A549 (cell line): ENCODE measurements at regions not wholly inside any gene's neighbourhood (a gene's known extent, or its start where the extent isn't known, plus 50 kb on each side); places are given as distances from the start of the nearest gene placed in this dataset.

Experiments
- ATAC-seq, 2 experiments: fragments of 200-7000 bp in 1 of 2; fragments of >200 bp in 1 of 2; cut with Nextera tagmentation in 1 of 2; cut with Tn5 transposase in 1 of 2; 3 replicates each; pipeline versions ENCODE4 v1.8.0 to v1.9.1; 2018 to 2020; ENCODE audit warnings: mild to moderate bottlenecking in 1 of 2, moderate library complexity in 1 of 2
- CTCF ChIA-PET: fragments of 300-600 bp; sonication (Branson Sonifier 250); formaldehyde crosslinking; extraction: SDS; loops from one replicate; lab custom pipeline; 2021; ENCODE audit warnings: antibody characterized with exemption, inconsistent platforms; lab: Yijun Ruan, JAX
- POLR2A ChIA-PET: fragments of 350-600 bp; formaldehyde crosslinking; extraction: SDS; loops from one replicate; lab custom pipeline; 2021; ENCODE audit warnings: antibody characterized with exemption, inconsistent platforms; lab: Yijun Ruan, JAX
- DNase-seq, 2 experiments: peaks; one replicate each; pipeline versions ENCODE4 v3.0.0 to v3.0.0-alpha.2; 2011 to 2016; ENCODE audit warnings: low read depth in 1 of 2, low spot score in 1 of 2
- FAIRE-seq: peaks from 2 replicates; lab custom pipeline; 2011; peaks lifted over from hg19 to GRCh38; lab: Jason Lieb, UNC
- H3K27ac ChIP-seq, 2 experiments: fragments of >200 bp; sonication (Bioruptor Twin); formaldehyde crosslinking; 3 replicates each; pipeline ENCODE4 v1.5.1; 2016 to 2017
- H3K4me1 ChIP-seq: fragments of >200 bp; sonication (Bioruptor Twin); formaldehyde crosslinking; 3 replicates; pipeline ENCODE4 v1.6.1; 2016
- H3K4me2 ChIP-seq: fragments of >200 bp; sonication (Bioruptor Twin); formaldehyde crosslinking; 3 replicates; pipeline ENCODE4 v1.6.1; 2016
- H3K4me3 ChIP-seq: fragments of >200 bp; sonication (Bioruptor Twin); formaldehyde crosslinking; 3 replicates; pipeline ENCODE4 v1.5.1; 2016
- H3K9me3 ChIP-seq: fragments of >200 bp; sonication (Bioruptor Twin); formaldehyde crosslinking; 3 replicates; pipeline ENCODE4 v1.6.1; 2016
- ATOH8 ChIP-seq: fragments of 250-450 bp; sonication (Bioruptor Pico); IDR thresholded peaks from 2 replicates; pipeline ENCODE4 v1.5.0; 2020; ENCODE audit warnings: low read depth, mild to moderate bottlenecking, moderate library complexity
- BCL3 ChIP-seq: fragments of >200 bp; sonication (Bioruptor Twin); formaldehyde crosslinking; IDR thresholded peaks from 3 replicates; pipeline ENCODE4 v1.6.1; 2016
- CBX8 ChIP-seq: fragments of 200-600 bp; sonication (generic); IDR thresholded peaks from 2 replicates; pipeline ENCODE4 v1.6.1; 2016
- CHD4 ChIP-seq: fragments of 200-600 bp; sonication (generic); IDR thresholded peaks from 2 replicates; pipeline ENCODE4 v1.6.1; 2016; ENCODE audit warnings: antibody characterized with exemption, mild to moderate bottlenecking, borderline replicate concordance
- EP300 ChIP-seq, 2 experiments: fragments of >200 bp; sonication (Bioruptor Twin); formaldehyde crosslinking; IDR thresholded peaks; 2 replicates in 1 of 2; 3 replicates in 1 of 2; pipeline ENCODE4 v1.6.1; 2016 to 2017
- FOSL2 ChIP-seq, 2 experiments: fragments of 450-650 bp in 1 of 2; fragments of >200 bp in 1 of 2; sonication (Bioruptor Twin) in 1 of 2; formaldehyde crosslinking; IDR thresholded peaks; 2 replicates each; pipeline versions ENCODE4 v1.5.0 to v1.6.1; 2016 to 2020; ENCODE audit warnings: mild to moderate bottlenecking in 1 of 2, moderate library complexity in 1 of 2
- FOXS1 ChIP-seq: fragments of 250-450 bp; sonication (Bioruptor Pico); IDR thresholded peaks from 2 replicates; pipeline ENCODE4 v1.5.0; 2020; ENCODE audit warnings: mild to moderate bottlenecking, moderate library complexity
- HEYL ChIP-seq: fragments of 250-450 bp; sonication (Bioruptor Pico); IDR thresholded peaks from 2 replicates; pipeline ENCODE4 v1.8.0; 2021; ENCODE audit warnings: mild to moderate bottlenecking, moderate library complexity
- HOXA7 ChIP-seq: fragments of 250-450 bp; sonication (Bioruptor Pico); IDR thresholded peaks from 2 replicates; pipeline ENCODE4 v1.5.0; 2020; ENCODE audit warnings: mild to moderate bottlenecking, moderate library complexity
- HOXB13 ChIP-seq: fragments of 250-450 bp; sonication (Bioruptor Pico); IDR thresholded peaks from 2 replicates; pipeline ENCODE4 v1.5.0; 2020; ENCODE audit warnings: low read depth, mild to moderate bottlenecking, moderate library complexity
- HOXB5 ChIP-seq: fragments of 250-450 bp; sonication (Bioruptor Pico); IDR thresholded peaks from 2 replicates; pipeline ENCODE4 v1.5.0; 2020; ENCODE audit warnings: mild to moderate bottlenecking, moderate library complexity
- JUN ChIP-seq, 2 experiments: fragments of >200 bp; sonication (Bioruptor Twin); formaldehyde crosslinking; IDR thresholded peaks; 2 replicates in 1 of 2; 3 replicates in 1 of 2; pipeline ENCODE4 v1.6.1; 2016 to 2017
- JUNB ChIP-seq: fragments of >200 bp; sonication (Bioruptor Twin); formaldehyde crosslinking; IDR thresholded peaks from 2 replicates; pipeline ENCODE4 v1.6.1; 2016
- KDM1A ChIP-seq: fragments of 200-600 bp; sonication (generic); IDR thresholded peaks from 2 replicates; pipeline ENCODE4 v1.6.1; 2016; ENCODE audit warnings: low read depth, mild to moderate bottlenecking
- MAFK ChIP-seq: fragments of 450-650 bp; IDR thresholded peaks from 2 replicates; pipeline ENCODE4 v1.6.1; 2014; ENCODE audit not compliant: partially characterized antibody
- NFE2L2 ChIP-seq: fragments of 150-350 bp; conservative IDR thresholded peaks from 2 replicates; pipeline ENCODE4 v1.6.1; 2014; ENCODE audit warnings: low read length
- NR3C1 ChIP-seq: fragments of >200 bp; sonication (Bioruptor Twin); formaldehyde crosslinking; IDR thresholded peaks from 3 replicates; pipeline ENCODE4 v1.6.1; 2017
- PBX3 ChIP-seq: IDR thresholded peaks from 2 replicates; pipeline ENCODE4 v1.6.1; 2012
- PHF8 ChIP-seq: fragments of 200-600 bp; sonication (generic); IDR thresholded peaks from 2 replicates; pipeline ENCODE4 v1.6.1; 2016; ENCODE audit warnings: low read depth, mild to moderate bottlenecking, antibody characterized with exemption, moderate library complexity, borderline replicate concordance
- POLR2AphosphoS2 ChIP-seq: conservative IDR thresholded peaks from 2 replicates; pipeline ENCODE4 v1.6.1; 2012; ENCODE audit warnings: low read length, improper control_type of control experiment, inconsistent platforms
- RARB ChIP-seq: fragments of 250-450 bp; sonication (Bioruptor Pico); IDR thresholded peaks from 2 replicates; pipeline ENCODE4 v1.8.0; 2021; ENCODE audit warnings: mild to moderate bottlenecking, moderate library complexity
- RCOR1 ChIP-seq: fragments of 150-350 bp; IDR thresholded peaks from 2 replicates; pipeline ENCODE4 v1.6.1; 2014; ENCODE audit warnings: antibody characterized with exemption, low read length, low read depth
- SMC3 ChIP-seq: fragments of >200 bp; sonication (Bioruptor Twin); formaldehyde crosslinking; IDR thresholded peaks from 3 replicates; pipeline ENCODE4 v1.6.1; 2018; ENCODE audit warnings: inconsistent platforms
- SREBF2 ChIP-seq: fragments of 450-650 bp; IDR thresholded peaks from 2 replicates; pipeline ENCODE4 v1.6.1; 2014; ENCODE audit warnings: mild to moderate bottlenecking, moderate library complexity
- ZSCAN20 ChIP-seq: fragments of 250-450 bp; sonication (Bioruptor Pico); IDR thresholded peaks from 2 replicates; pipeline ENCODE4 v1.8.0; 2022; ENCODE audit warnings: mild to moderate bottlenecking, moderate library complexity
- WGBS: methylation state at CpG from one replicate; pipeline ENCODE4 v1.1.6; 2017; ENCODE audit errors: missing lambda C conversion rate; 5-methylcytosine and 5-hydroxymethylcytosine counted together

- TF ChIP-seq ATOH8 (CRISPR knock-in tag) = no peak
- no peak for TF ChIP-seq CBX8
- TF ChIP-seq KDM1A = no peak
- no peak for TF ChIP-seq BCL3
- TF ChIP-seq JUNB = no peak
- TF ChIP-seq HEYL (CRISPR knock-in tag) = no peak
- no peak for TF ChIP-seq JUN (IDR thresholded peaks at IDR 0.05)
- TF ChIP-seq POLR2AphosphoS2 = no peak
- TF ChIP-seq HOXA7 = no peak
- no peak for TF ChIP-seq RCOR1
- TF ChIP-seq NFE2L2 = no peak
- no peak for TF ChIP-seq PHF8
- no peak for TF ChIP-seq MAFK
- no peak for TF ChIP-seq SMC3
- TF ChIP-seq HOXB5 (CRISPR knock-in tag) = no peak
- TF ChIP-seq SREBF2 = no peak
- TF ChIP-seq FOSL2 (IDR thresholded peaks at IDR 0.05) = no peak
- no peak for TF ChIP-seq FOSL2 (CRISPR knock-in tag; IDR thresholded peaks at IDR 0.05)
- TF ChIP-seq PBX3 = no peak
- no peaks in the 10 kb centered on the region for H3K9me3 ChIP-seq
- no peak overlapping the region for H3K27ac ChIP-seq
- DNase-seq (no peak), FAIRE-seq (no peak), ATAC-seq (no peak)
- CTCF ChIA-PET = no interaction called here
- no peak overlapping the region for H3K4me2 ChIP-seq
- POLR2A ChIA-PET = no interaction called here
- WGBS = 0% methylated on average over 1 of the region's 1 CpG
- no peak overlapping the region for H3K4me3 ChIP-seq
- no peaks in the 10 kb centered on the region for H3K4me1 ChIP-seq
Measured at GRCh38 chr2:139825726-139826125, 1045.5 kb upstream of the NXPH2 start.

- POLR2A ChIA-PET = no interaction called here
- FAIRE-seq = no peak
Measured at GRCh38 chr2:139819273-139819796, 1039.1 kb upstream of the NXPH2 start.

GRCh38 chr2:139814458-139814857 is 1034.3 kb upstream of the NXPH2 start:
- 13% methylated on average over 2 of the region's 2 CpGs for WGBS
- no peaks in the 10 kb centered on the region for H3K4me1 ChIP-seq
- ChIA-PET CTCF (interaction anchor here (0.6 kb wide), 1 partner anchor 66 kb away, joined by 3 read pairs; no protein-coding TSS in a partner anchor), POLR2A (no interaction called here)
- H3K4me2 ChIP-seq = no peak overlapping the region
- ATAC-seq (no peak), DNase-seq (no peak), FAIRE-seq (no peak)
- H3K4me3 ChIP-seq = no peak overlapping the region
- TF ChIP-seq EP300 (IDR thresholded peaks at IDR 0.05) (no peak), CHD4 (no peak)
- H3K27ac ChIP-seq = no peak overlapping the region
- no peaks in the 10 kb centered on the region for H3K9me3 ChIP-seq

More at GRCh38 chr2:139819273-139819796, 1039.1 kb upstream of the NXPH2 start:
- Histone ChIP-seq H3K4me3 (no peak overlapping the region), H3K4me1 (no peaks in the 10 kb centered on the region), H3K27ac (no peak overlapping the region), H3K4me2 (no peak overlapping the region), H3K9me3 (no peaks in the 10 kb centered on the region)
- TF ChIP-seq HOXB13 (CRISPR knock-in tag) (no peak), HEYL (CRISPR knock-in tag) (no peak), NR3C1 (no peak), JUN (IDR thresholded peaks at IDR 0.05) (no peak), ZSCAN20 (CRISPR knock-in tag) (no peak), FOXS1 (no peak), CBX8 (no peak), SREBF2 (no peak), RARB (no peak)
- ATAC-seq (no peak), DNase-seq (no peak)
- 0% methylated on average over 2 of the region's 2 CpGs for WGBS
- CTCF ChIA-PET = no interaction called here
